Vagina (tissue), 2 donors: ENCODE measurements at regions not wholly inside any gene's neighbourhood (a gene's known extent, or its start where the extent isn't known, plus 50 kb on each side); places are given as distances from the start of the nearest gene placed in this dataset.
"Not testable (repeated sequence)": the region's sequence is repeated elsewhere in the genome, so short reads cannot be mapped to it uniquely, and the experiment has no call there.

ENCODE experiments used
- DNase-seq, 2 donors: peaks; one replicate each; pipeline ENCODE4 v3.0.0-alpha.2; 2017; ENCODE audit errors: extremely low spot score in 2 of 2
- H3K27ac ChIP-seq: fragments of 200-600 bp; sonication (generic); one replicate; pipeline ENCODE4 v1.5.1; 2019
- H3K27me3 ChIP-seq: fragments of 200-600 bp; sonication (generic); one replicate; pipeline ENCODE4 v1.5.1; 2019
- H3K36me3 ChIP-seq, 2 donors: fragments of 200-600 bp; sonication (generic); one replicate each; pipeline ENCODE4 v1.5.1; 2017 to 2019
- H3K4me1 ChIP-seq: fragments of 200-600 bp; sonication (generic); one replicate; pipeline ENCODE4 v1.5.1; 2019
- H3K4me3 ChIP-seq, 2 donors: fragments of 200-600 bp; sonication (generic); 1 replicate in 1 of 2; 2 replicates in 1 of 2; pipeline ENCODE4 v1.5.1; 2016 to 2019
- H3K9me3 ChIP-seq: fragments of 200-600 bp; sonication (generic); one replicate; pipeline ENCODE4 v1.5.1; 2019
- CTCF ChIP-seq, 3 experiments: fragments of 450-650 bp in 2 of 3; fragments of 200-600 bp in 1 of 3; sonication (generic) in 1 of 3; IDR thresholded peaks; one replicate each; pipeline ENCODE4 v1.5.1; 2017 to 2019; ENCODE audit warnings: antibody characterized with exemption in 3 of 3, mild to moderate bottlenecking in 2 of 3, moderate library complexity in 2 of 3
- POLR2A ChIP-seq, 2 donors: fragments of 450-650 bp; IDR thresholded peaks; one replicate each; pipeline ENCODE4 v1.6.1; 2017; ENCODE audit warnings: antibody characterized with exemption in 2 of 2, mild to moderate bottlenecking in 2 of 2, moderate library complexity in 2 of 2
- POLR2AphosphoS5 ChIP-seq, 2 donors: sonication (generic); formaldehyde crosslinking; IDR thresholded peaks; one replicate each; pipeline ENCODE4 v1.9.0; 2017; ENCODE audit warnings: antibody characterized with exemption in 2 of 2, mild to moderate bottlenecking in 2 of 2, low read depth in 1 of 2; ENCODE audit not compliant: insufficient read depth in 1 of 2
- intact Hi-C: fragments of 100-400 bp; cut with DNase I; formaldehyde crosslinking; loops from one replicate; pipeline ENCODE4 v1.15.1; 2023

GRCh38 chr20:29306390-29307072 lies 1950.9 kb upstream of the DEFB115 start:
- no peak for TF ChIP-seq POLR2AphosphoS5 (IDR thresholded peaks at IDR 0.05; ENCODE audit: insufficient read depth in 1 of 2, low read depth in 1 of 2)
- TF ChIP-seq POLR2A (IDR thresholded peaks at IDR 0.05): no peak
- no peak for TF ChIP-seq CTCF (IDR thresholded peaks at IDR 0.05)
- Histone ChIP-seq H3K36me3 (no peaks in the 10 kb centered on the region), H3K27me3 (no peaks in the 10 kb centered on the region), H3K4me1 (no peaks in the 10 kb centered on the region), H3K4me3 (no peak overlapping the region), H3K27ac (no peak overlapping the region), H3K9me3 (no peaks in the 10 kb centered on the region)
- DNase-seq: no peak
- intact Hi-C loops: no loop called here

- DNase-seq, H3K9me3 ChIP-seq, H3K27me3 ChIP-seq, H3K4me1 ChIP-seq, H3K27ac ChIP-seq, H3K4me3 ChIP-seq, H3K36me3 ChIP-seq, intact Hi-C loops: not testable (repeated sequence)
Observed at GRCh38 chr20:29307484-29307883, 1950.0 kb upstream of the DEFB115 start.

- intact Hi-C loops, H3K27me3 ChIP-seq, H3K4me1 ChIP-seq, H3K4me3 ChIP-seq, H3K36me3 ChIP-seq, H3K9me3 ChIP-seq, H3K27ac ChIP-seq, DNase-seq: not testable (repeated sequence)
Observed at GRCh38 chr20:29308956-29309355, 1948.5 kb upstream of the DEFB115 start.

- H3K4me1 ChIP-seq, intact Hi-C loops, H3K27ac ChIP-seq, H3K9me3 ChIP-seq, H3K27me3 ChIP-seq, DNase-seq, H3K36me3 ChIP-seq, H3K4me3 ChIP-seq: not testable (repeated sequence)
Observed at GRCh38 chr20:29309481-29309880, 1948.0 kb upstream of the DEFB115 start.

GRCh38 chr20:29311046-29311445 lies 1946.4 kb upstream of the DEFB115 start:
- H3K4me3 ChIP-seq, H3K27me3 ChIP-seq, H3K27ac ChIP-seq, DNase-seq, H3K4me1 ChIP-seq, H3K9me3 ChIP-seq, intact Hi-C loops, H3K36me3 ChIP-seq: not testable (repeated sequence)

- H3K36me3 ChIP-seq, H3K9me3 ChIP-seq, DNase-seq, H3K4me3 ChIP-seq, H3K27ac ChIP-seq, H3K27me3 ChIP-seq, intact Hi-C loops, H3K4me1 ChIP-seq: not testable (repeated sequence)
Observed at GRCh38 chr20:29312679-29313078, 1944.8 kb upstream of the DEFB115 start.

GRCh38 chr20:29313481-29313880 lies 1944.0 kb upstream of the DEFB115 start:
- Histone ChIP-seq H3K27ac (no peak overlapping the region), H3K27me3 (no peaks in the 10 kb centered on the region), H3K36me3 (no peaks in the 10 kb centered on the region), H3K4me1 (no peaks in the 10 kb centered on the region), H3K4me3 (no peak overlapping the region), H3K9me3 (no peaks in the 10 kb centered on the region)
- DNase-seq: no peak
- intact Hi-C loops: no loop called here
- TF ChIP-seq POLR2AphosphoS5 (IDR thresholded peaks at IDR 0.05; ENCODE audit: insufficient read depth in 1 of 2, low read depth in 1 of 2) (no peak), CTCF (IDR thresholded peaks at IDR 0.05) (no peak), POLR2A (IDR thresholded peaks at IDR 0.05) (no peak)

- Histone ChIP-seq H3K9me3 (no peaks in the 10 kb centered on the region), H3K36me3 (no peaks in the 10 kb centered on the region), H3K27me3 (no peaks in the 10 kb centered on the region), H3K4me3 (no peak overlapping the region), H3K27ac (no peak overlapping the region), H3K4me1 (no peaks in the 10 kb centered on the region)
- TF ChIP-seq POLR2A (IDR thresholded peaks at IDR 0.05): no peak
- TF ChIP-seq POLR2AphosphoS5 (IDR thresholded peaks at IDR 0.05; ENCODE audit: insufficient read depth in 1 of 2, low read depth in 1 of 2): no peak
- TF ChIP-seq CTCF (IDR thresholded peaks at IDR 0.05): no peak
- intact Hi-C loops: no loop called here
- no peak for DNase-seq
Observed at GRCh38 chr20:29314294-29314693, 1943.2 kb upstream of the DEFB115 start.
